CD4-positive, alpha-beta T cell (primary cell): ENCODE measurements at regions not wholly inside any gene's neighbourhood (a gene's known extent, or its start where the extent isn't known, plus 50 kb on each side); places are given as distances from the start of the nearest gene placed in this dataset.

Experiments
- ATAC-seq: fragments of 200-7000 bp; cut with Tn5 transposase; one replicate; pipeline ENCODE4 v1.10.0; 2022; ENCODE audit warnings: mild to moderate bottlenecking; ENCODE audit not compliant: poor library complexity
- CTCF ChIA-PET: fragments of 350-600 bp; sonication (Branson Sonifier 250); formaldehyde crosslinking; loops from one replicate; lab custom pipeline; 2021; ENCODE audit warnings: antibody characterized with exemption, inconsistent platforms; lab: Charles Lee
- POLR2A ChIA-PET: fragments of 350-600 bp; sonication (Branson Sonifier 250); formaldehyde crosslinking; loops from one replicate; lab custom pipeline; 2021; ENCODE audit warnings: antibody characterized with exemption, inconsistent platforms; lab: Charles Lee
- DNase-seq, 14 experiments: peaks; one replicate each; pipeline ENCODE4 v3.0.0-alpha.2; 2013 to 2020; ENCODE audit warnings: mixed read lengths in 2 of 14
- H3K27ac ChIP-seq, 2 donors: one replicate each; pipeline versions ENCODE4 v1.5.1 to v1.7.0; 2013; ENCODE audit warnings: low read length in 2 of 2, low read depth in 1 of 2, mild to moderate bottlenecking in 1 of 2
- H3K27me3 ChIP-seq, 2 experiments: 1 replicate in 1 of 2; 2 replicates in 1 of 2; pipeline versions ENCODE4 v1.6.1 to v1.7.0; 2013; ENCODE audit warnings: low read length in 2 of 2, control low read depth in 1 of 2, mild to moderate bottlenecking in 1 of 2, moderate library complexity in 1 of 2; ENCODE audit not compliant: insufficient read depth in 2 of 2, control insufficient read depth in 1 of 2
- H3K36me3 ChIP-seq: one replicate; pipeline ENCODE4 v1.6.1; 2013; ENCODE audit warnings: low read length, control low read depth; ENCODE audit not compliant: insufficient read depth
- H3K4me1 ChIP-seq: one replicate; pipeline ENCODE4 v1.6.1; 2013; ENCODE audit warnings: low read length, control low read depth; ENCODE audit not compliant: insufficient read depth
- H3K4me3 ChIP-seq: one replicate; pipeline ENCODE4 v1.5.1; 2013; ENCODE audit warnings: mild to moderate bottlenecking, low read length, moderate library complexity
- H3K9me3 ChIP-seq, 2 experiments: 1 replicate in 1 of 2; 2 replicates in 1 of 2; pipeline versions ENCODE4 v1.6.1 to v1.7.0; 2013; ENCODE audit warnings: low read length in 2 of 2, mild to moderate bottlenecking in 2 of 2, control low read depth in 1 of 2, moderate library complexity in 1 of 2; ENCODE audit not compliant: control insufficient read depth in 1 of 2, insufficient read depth in 1 of 2
- H3K27ac Mint-ChIP-seq: one replicate; pipeline ENCODE4 v1.8.0; 2020; ENCODE audit warnings: mixed read lengths
- H3K27me3 Mint-ChIP-seq: one replicate; pipeline ENCODE4 v1.8.0; 2021; ENCODE audit warnings: mixed read lengths
- H3K36me3 Mint-ChIP-seq: one replicate; pipeline ENCODE4 v1.8.0; 2021; ENCODE audit warnings: low read depth, mixed read lengths
- H3K4me1 Mint-ChIP-seq: one replicate; pipeline ENCODE4 v1.8.0; 2021; ENCODE audit warnings: low read depth, mixed read lengths
- H3K4me3 Mint-ChIP-seq: one replicate; pipeline ENCODE4 v1.8.0; 2020; ENCODE audit warnings: mild to moderate bottlenecking, mixed read lengths
- H3K9me3 Mint-ChIP-seq: one replicate; pipeline ENCODE4 v1.8.0; 2020; ENCODE audit warnings: mixed read lengths
- CTCF ChIP-seq: fragments of 200-600 bp; IDR thresholded peaks from one replicate; pipeline ENCODE4 v1.8.0; 2022; ENCODE audit warnings: antibody characterized with exemption, mild to moderate bottlenecking
- intact Hi-C, 2 experiments: fragments of 100-400 bp; cut with DNase I in 1 of 2; cut with micrococcal nuclease in 1 of 2; formaldehyde crosslinking; loops; one replicate each; pipeline versions ENCODE4 v1.15.1 to v1.9.0; 2023 to 2025; cut with DNase I, micrococcal nuclease

- Mint-ChIP-seq H3K9me3 (no peaks in the 10 kb centered on the region), H3K27ac (no peak overlapping the region), H3K27me3 (no peaks in the 10 kb centered on the region), H3K36me3 (no peaks in the 10 kb centered on the region), H3K4me3 (no peak overlapping the region), H3K4me1 (no peaks in the 10 kb centered on the region)
- Histone ChIP-seq H3K4me1 (no peaks in the 10 kb centered on the region), H3K27ac (no peak overlapping the region), H3K27me3 (no peaks in the 10 kb centered on the region), H3K4me3 (no peak overlapping the region), H3K9me3 (no peaks in the 10 kb centered on the region), H3K36me3 (no peaks in the 10 kb centered on the region)
- ATAC-seq (no peak), DNase-seq (no peak)
- ChIA-PET CTCF (no interaction called here), POLR2A (no interaction called here)
- intact Hi-C loops, result no loop called here
- TF ChIP-seq CTCF, result no peak
These were observed 630.4 kb downstream of the PSAT1 start for GRCh38 chr9:78927099-78927940.

GRCh38 chr9:78928625-78929405 is 631.9 kb downstream of the PSAT1 start:
- no peak overlapping the region for H3K27ac ChIP-seq
- H3K4me1 ChIP-seq, result no peaks in the 10 kb centered on the region
- Mint-ChIP-seq H3K4me3 (no peak overlapping the region), H3K9me3 (no peaks in the 10 kb centered on the region), H3K4me1 (no peaks in the 10 kb centered on the region), H3K36me3 (no peaks in the 10 kb centered on the region), H3K27ac (no peak overlapping the region), H3K27me3 (no peaks in the 10 kb centered on the region)
- DNase-seq (no peak), ATAC-seq (no peak)
- no peak overlapping the region for H3K4me3 ChIP-seq
- TF ChIP-seq CTCF, result no peak
- no peaks in the 10 kb centered on the region for H3K27me3 ChIP-seq
- ChIA-PET POLR2A (no interaction called here), CTCF (no interaction called here)
- H3K36me3 ChIP-seq, result no peaks in the 10 kb centered on the region
- intact Hi-C loops, result no loop called here
- H3K9me3 ChIP-seq, result no peaks in the 10 kb centered on the region

GRCh38 chr9:78930281-78930680 is 633.4 kb downstream of the PSAT1 start:
- DNase-seq (no peak), ATAC-seq (no peak)
- CTCF ChIA-PET, result no interaction called here
- intact Hi-C loops, result no loop called here
- H3K9me3 ChIP-seq, result no peaks in the 10 kb centered on the region
- Mint-ChIP-seq H3K36me3 (no peaks in the 10 kb centered on the region), H3K27ac (no peak overlapping the region), H3K4me1 (no peaks in the 10 kb centered on the region), H3K9me3 (no peaks in the 10 kb centered on the region), H3K4me3 (no peak overlapping the region), H3K27me3 (no peaks in the 10 kb centered on the region)
- no peak for TF ChIP-seq CTCF
- POLR2A ChIA-PET, result no interaction called here
- H3K27ac ChIP-seq, result no peak overlapping the region
- no peaks in the 10 kb centered on the region for H3K4me1 ChIP-seq
- no peaks in the 10 kb centered on the region for H3K27me3 ChIP-seq
- H3K36me3 ChIP-seq, result no peaks in the 10 kb centered on the region
- no peak overlapping the region for H3K4me3 ChIP-seq
